Right ventricle myocardium inferior (tissue), 1 donor: ENCODE measurements at regions not wholly inside any gene's neighbourhood (a gene's known extent, or its start where the extent isn't known, plus 50 kb on each side); places are given as distances from the start of the nearest gene placed in this dataset.
A peak's percentile ranks its signal among the peaks of the same experiment; 100 is the strongest.
"Not testable (repeated sequence)": the region's sequence is repeated elsewhere in the genome, so short reads cannot be mapped to it uniquely, and the experiment has no call there.

Experiments used
- ATAC-seq: fragments of 200-7000 bp; cut with Tn5 transposase; one replicate; pipeline ENCODE4 v1.9.1; 2020; ENCODE audit warnings: mild to moderate bottlenecking, moderate library complexity
- DNase-seq: peaks from one replicate; pipeline ENCODE4 v3.0.0; 2021; ENCODE audit errors: missing footprints
- intact Hi-C: fragments of 100-400 bp; cut with DNase I; formaldehyde crosslinking; loops from one replicate; pipeline ENCODE4 v1.11.0; 2022
- donor health status: DM: no; HTN: yes; CAD: no; lungs with severe emphysema.

- peak; percentile 98 for ATAC-seq
- intact Hi-C loops, result loop anchor here (5.0 kb wide), 1 partner anchor 104 kb away; the partner anchor contains the start of gene ENC1
These were observed 102.3 kb downstream of the ENC1 start for GRCh38 chr5:74538206-74538661.

GRCh38 chr5:74536658-74537057 is 103.9 kb downstream of the ENC1 start:
- ATAC-seq (no peak), DNase-seq (no peak)
- intact Hi-C loops, result loop anchor here (5.0 kb wide), 1 partner anchor 106 kb away; the partner anchor contains the start of gene ENC1

More at GRCh38 chr5:74538206-74538661, 102.3 kb downstream of the ENC1 start:
- DNase-seq, result peak; percentile 83

- ATAC-seq (no peak), DNase-seq (no peak)
- intact Hi-C loops, result loop anchor here (5.0 kb wide), 1 partner anchor 106 kb away; the partner anchor contains the start of gene ENC1
These were observed 104.6 kb downstream of the ENC1 start for GRCh38 chr5:74535926-74536325.

DNA sequence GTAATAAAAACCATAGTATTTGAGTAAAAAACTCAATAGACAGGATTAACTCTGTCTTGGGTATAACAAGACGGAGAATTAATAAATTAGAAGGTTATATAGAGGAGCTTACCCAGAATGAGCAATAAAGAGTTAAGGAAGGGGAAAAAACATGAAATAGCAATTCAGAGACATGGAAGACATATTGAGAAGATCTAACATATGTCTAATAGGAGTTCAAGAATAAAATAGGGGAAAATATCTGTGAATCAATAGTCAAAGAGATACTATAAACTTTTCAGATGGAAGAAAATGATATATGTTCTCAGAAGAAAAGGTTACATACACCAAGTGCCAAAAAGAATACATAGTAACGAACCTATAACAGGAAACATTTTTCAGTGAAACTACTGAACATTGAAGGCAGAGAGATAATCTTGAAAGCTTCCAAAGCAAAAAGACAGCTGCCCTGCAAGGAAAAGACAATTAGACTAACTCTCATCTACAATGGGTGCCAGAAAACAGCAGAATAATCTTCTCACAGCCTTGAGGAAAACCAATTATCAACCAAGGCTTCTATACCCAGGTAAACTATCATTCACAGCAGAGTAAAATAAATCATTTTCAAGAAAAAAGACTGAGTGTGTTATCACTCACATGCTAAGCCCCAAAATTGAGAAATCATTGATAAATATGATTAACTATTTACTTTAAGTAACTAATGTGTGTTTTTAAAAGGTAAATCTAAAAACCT is 106.0 kb downstream of the ENC1 start:
- ATAC-seq, result no peak

DNA sequence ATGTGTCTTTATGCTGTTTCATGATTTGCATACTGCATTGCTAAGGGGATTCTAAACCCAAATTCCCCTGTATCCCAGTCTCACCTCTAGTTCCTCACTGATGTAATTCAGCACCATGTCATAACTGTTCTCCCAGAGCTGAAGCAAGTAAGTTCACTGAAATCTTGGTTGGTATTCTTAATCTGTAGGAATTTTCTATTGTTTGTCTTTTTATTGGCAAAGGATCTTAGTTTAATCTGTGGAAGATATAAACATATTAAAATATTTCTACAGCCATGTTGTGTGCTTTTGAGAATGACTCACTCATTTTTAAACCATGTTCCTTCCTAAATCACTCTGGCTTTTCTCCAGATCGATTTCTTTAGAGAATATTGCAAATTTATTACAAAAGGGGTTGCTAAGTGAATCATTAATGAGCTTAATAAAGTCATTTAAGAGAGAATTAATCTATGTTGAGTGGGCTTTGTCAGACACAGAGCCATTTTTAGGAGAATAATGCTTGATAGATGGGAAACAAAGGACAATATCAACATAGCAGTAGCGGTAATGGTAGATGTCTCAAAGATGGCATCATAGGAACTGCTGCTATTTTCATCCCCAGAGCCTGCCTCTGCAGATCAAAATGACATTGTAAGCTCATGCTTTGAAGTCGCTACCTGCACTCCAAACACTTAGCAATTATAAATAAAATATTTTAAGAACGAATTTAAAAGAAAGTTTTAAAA is 110.0 kb downstream of the ENC1 start:
- ATAC-seq (no peak), DNase-seq (no peak)
- intact Hi-C loops, result no loop called here

More for the DNA sequence above, 106.0 kb downstream of the ENC1 start:
- no peak for DNase-seq
- intact Hi-C loops, result loop anchor here (5.0 kb wide), 1 partner anchor 108 kb away; the partner anchor contains the start of gene ENC1

DNA sequence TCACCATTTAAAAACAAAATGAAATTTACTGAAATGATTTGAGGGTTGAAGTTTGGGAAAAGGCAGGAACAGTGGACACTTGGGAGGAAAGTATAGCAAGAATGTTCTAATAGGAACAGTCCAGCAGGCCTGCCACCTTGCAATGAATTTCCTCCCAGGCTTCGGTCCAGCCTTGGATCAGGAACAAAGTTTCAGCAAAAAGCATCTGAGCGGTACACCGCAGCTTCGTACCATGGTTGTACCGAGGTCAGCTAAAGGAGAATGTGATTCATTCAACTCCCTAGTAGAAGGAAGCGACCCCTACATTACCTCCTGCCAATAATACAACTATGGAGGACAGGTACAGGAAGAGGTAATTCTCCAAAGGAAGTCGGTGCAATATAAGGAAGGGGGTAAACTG is 111.4 kb downstream of the ENC1 start:
- intact Hi-C loops, result no loop called here
- no peak for ATAC-seq
- no peak for DNase-seq

DNA sequence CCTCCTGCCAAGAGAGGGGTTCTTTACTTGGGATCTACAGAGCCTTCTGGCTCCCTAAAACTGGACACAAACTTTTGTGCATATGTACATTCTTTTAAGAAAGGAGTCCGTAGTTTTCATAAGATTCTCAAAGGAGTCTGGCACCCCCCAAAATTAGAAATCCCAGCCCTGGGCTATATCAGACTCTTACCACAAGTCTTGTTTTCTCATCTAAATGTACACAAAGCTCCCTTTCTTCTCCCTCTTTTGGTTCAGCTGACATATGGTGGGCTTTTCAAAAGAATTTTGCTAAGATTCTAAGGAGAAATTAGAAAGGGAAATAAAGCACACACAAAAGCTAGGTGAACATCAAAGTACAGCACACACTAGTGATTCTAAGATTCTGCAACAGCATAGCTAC is 114.4 kb downstream of the ENC1 start:
- DNase-seq, result no peak
- ATAC-seq, result no peak
- intact Hi-C loops, result no loop called here

DNA sequence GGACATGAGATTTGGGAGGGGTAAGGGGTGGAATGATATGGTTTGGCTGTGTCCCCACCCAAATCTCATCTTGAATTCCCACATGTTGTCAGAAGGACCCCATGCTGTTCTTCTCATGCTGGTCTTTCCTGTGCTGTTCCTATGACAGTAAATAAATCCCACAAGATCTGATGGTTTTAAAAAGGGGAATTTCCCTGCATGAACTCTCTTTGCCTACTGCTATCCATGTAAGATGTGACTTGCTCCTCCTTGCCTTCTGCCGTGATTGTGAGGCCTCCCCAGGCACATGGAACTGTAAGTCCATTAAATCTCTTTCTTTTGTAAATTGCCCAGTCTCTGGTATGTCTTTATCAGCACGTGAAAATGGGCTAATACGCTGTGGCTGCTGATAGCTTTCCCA is 115.8 kb downstream of the ENC1 start:
- ATAC-seq, DNase-seq, intact Hi-C loops: not testable (repeated sequence)

GRCh38 chr5:74523698-74524097 is 116.8 kb downstream of the ENC1 start:
- ATAC-seq, intact Hi-C loops, DNase-seq: not testable (repeated sequence)

GRCh38 chr5:74522838-74523237 is 117.7 kb downstream of the ENC1 start:
- ATAC-seq, intact Hi-C loops: not testable (repeated sequence)

GRCh38 chr5:74521401-74521800 is 119.1 kb downstream of the ENC1 start:
- ATAC-seq (no peak), DNase-seq (no peak)
- intact Hi-C loops, result no loop called here

More at GRCh38 chr5:74522838-74523237, 117.7 kb downstream of the ENC1 start:
- DNase-seq, result not testable (repeated sequence)

- intact Hi-C loops, result no loop called here
- DNase-seq (no peak), ATAC-seq (no peak)
These were observed 120.8 kb downstream of the ENC1 start for GRCh38 chr5:74519679-74520078.

- intact Hi-C loops, result no loop called here
- ATAC-seq (no peak), DNase-seq (no peak)
These were observed 121.4 kb downstream of the ENC1 start for GRCh38 chr5:74519161-74519571.

DNA sequence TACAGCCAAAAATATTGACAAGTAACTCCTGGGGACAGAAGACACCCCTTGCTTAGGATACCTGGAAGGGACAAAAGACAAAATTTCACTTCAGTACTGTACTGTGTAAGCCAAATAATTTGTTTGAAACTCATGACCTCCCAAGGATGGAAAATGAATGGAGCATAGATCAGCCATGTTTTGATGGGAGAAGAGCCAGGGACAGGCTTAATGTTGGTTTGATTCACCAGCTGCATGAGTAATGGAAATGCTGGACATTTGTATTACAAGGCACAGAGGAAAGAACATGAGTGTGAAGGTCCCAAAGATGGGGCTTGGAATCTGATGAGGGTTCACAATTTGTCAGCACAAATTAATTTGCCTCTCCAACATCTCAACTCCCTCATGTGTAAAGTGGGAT is 122.8 kb downstream of the ENC1 start:
- intact Hi-C loops, result no loop called here

GRCh38 chr5:74516211-74516636 is 124.3 kb downstream of the ENC1 start:
- DNase-seq, result no peak
- intact Hi-C loops, result no loop called here
- ATAC-seq, result peak; percentile 44

More for the DNA sequence above, 122.8 kb downstream of the ENC1 start:
- ATAC-seq (no peak), DNase-seq (no peak)

DNA sequence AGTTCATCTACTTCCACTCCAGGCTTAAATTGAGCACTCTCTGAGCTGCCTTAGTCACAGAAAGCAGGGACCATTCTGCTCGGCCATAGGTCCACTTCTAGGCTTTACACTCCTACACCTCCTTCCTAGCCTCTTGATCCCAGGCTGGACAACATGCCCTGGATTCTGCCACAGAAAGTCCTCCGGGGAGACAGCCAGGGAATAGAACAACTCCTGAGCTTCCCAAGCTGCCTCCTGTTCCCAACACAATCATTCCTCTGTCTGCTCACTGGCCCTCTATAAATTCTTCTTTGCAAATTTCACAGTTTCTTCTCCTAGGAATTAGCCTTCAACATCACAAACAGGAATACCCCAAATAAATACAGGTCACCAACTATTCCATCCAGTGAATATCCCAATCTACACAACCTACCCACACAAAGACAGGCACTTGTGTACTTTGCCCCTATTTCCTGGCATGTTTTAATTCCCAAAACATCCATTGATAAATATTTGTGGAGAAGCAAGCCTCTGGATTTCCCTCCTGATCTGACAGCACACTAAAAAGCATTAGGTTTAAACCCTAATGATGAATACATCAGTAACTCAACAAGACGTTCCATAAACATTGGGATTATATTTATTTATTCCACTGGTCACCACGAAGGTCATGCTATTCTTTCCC is 125.5 kb downstream of the ENC1 start:
- DNase-seq, result no peak
- intact Hi-C loops, result no loop called here
- no peak for ATAC-seq

DNA sequence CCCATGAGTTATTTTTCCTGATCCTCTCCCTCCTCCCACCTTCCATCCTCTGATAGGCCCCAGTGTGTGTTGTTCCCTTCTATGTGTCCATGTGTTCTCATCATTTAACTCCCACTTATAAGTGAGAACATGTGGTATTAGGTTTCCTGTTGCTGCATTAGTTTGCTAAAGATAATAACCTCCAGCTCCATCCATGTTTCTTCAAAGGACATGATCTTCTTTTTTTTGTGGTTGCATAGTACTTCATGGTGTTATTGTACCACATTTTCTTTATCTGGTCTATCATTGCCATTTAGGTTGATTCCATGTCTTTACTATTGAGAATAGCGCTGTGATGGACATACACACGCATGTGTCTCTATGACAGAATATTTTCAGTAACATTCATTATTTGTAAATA is 128.8 kb downstream of the ENC1 start:
- intact Hi-C loops, DNase-seq, ATAC-seq: not testable (repeated sequence)

DNA sequence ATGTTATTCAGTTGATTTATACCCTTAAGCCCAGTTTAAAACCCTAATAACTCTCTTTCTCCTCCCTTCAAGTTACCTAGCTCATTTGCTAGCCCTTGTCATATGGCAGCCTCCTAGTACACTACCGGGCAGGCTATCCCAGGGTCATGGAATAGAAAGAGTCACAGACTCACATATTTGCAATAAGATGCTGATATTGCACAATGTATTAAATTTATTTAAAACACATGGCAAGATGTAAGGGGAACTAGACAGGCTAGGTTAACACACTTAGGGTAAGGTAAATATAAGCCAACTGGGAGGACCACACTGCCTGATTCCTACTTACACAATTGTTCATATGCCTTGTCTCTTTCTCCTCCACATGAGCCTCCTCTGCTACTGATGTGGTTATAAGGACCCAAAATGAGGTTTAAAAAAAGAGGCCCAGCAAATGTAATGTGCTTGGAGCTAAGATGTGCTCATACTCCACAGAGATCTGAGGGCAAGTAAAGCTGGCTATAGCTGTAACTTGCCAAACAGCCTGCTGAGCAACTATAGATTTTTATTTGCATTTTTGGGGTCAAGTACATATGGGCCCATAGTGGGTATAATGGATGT is 130.0 kb downstream of the ENC1 start:
- ATAC-seq, result no peak
- DNase-seq, result no peak
- intact Hi-C loops, result no loop called here
